Thoracic aorta (tissue), 2 donors: ENCODE measurements at regions not wholly inside any gene's neighbourhood (a gene's known extent, or its start where the extent isn't known, plus 50 kb on each side); places are given as distances from the start of the nearest gene placed in this dataset.

Experiments used
- ATAC-seq: fragments of 150-250 bp; one replicate; pipeline ENCODE4 v1.8.0; 2017; ENCODE audit warnings: low read depth; ENCODE audit not compliant: insufficient number of reproducible peaks, low FRiP score
- DNase-seq: peaks from one replicate; pipeline ENCODE4 v3.0.0-alpha.2; 2020; ENCODE audit warnings: low spot score
- H3K27ac ChIP-seq, 2 donors: fragments of 200-600 bp; sonication (generic); 1 replicate in 1 of 2; 2 replicates in 1 of 2; pipeline ENCODE4 v1.5.1; 2016; ENCODE audit warnings: mild to moderate bottlenecking in 2 of 2, moderate library complexity in 2 of 2
- H3K27me3 ChIP-seq: fragments of 200-600 bp; sonication (generic); replicated peaks from 2 replicates; pipeline ENCODE4 v1.6.0; 2016; ENCODE audit warnings: mild to moderate bottlenecking; ENCODE audit not compliant: insufficient read depth
- H3K36me3 ChIP-seq: fragments of 200-600 bp; sonication (generic); one replicate; pipeline ENCODE4 v1.5.1; 2016
- H3K4me1 ChIP-seq, 2 donors: fragments of 200-600 bp; sonication (generic); 1 replicate in 1 of 2; 2 replicates in 1 of 2; pipeline versions ENCODE4 v1.5.1 to v1.6.0; 2016; ENCODE audit warnings: low read depth in 2 of 2, mild to moderate bottlenecking in 1 of 2; ENCODE audit not compliant: control insufficient read depth in 1 of 2
- H3K4me3 ChIP-seq: fragments of 200-600 bp; sonication (generic); 2 replicates; pipeline ENCODE4 v1.5.1; 2016; ENCODE audit warnings: mild to moderate bottlenecking
- H3K9me3 ChIP-seq: fragments of 200-600 bp; sonication (generic); 2 replicates; pipeline ENCODE4 v1.5.1; 2016
- CTCF ChIP-seq: fragments of 200-600 bp; sonication (generic); IDR thresholded peaks from one replicate; pipeline ENCODE4 v1.5.1; 2019; ENCODE audit warnings: antibody characterized with exemption

GRCh38 chr14:41257476-41257875 lies 349.2 kb upstream of the LRFN5 start:
- H3K4me3 ChIP-seq: no peak overlapping the region
- no peak for ATAC-seq

GRCh38 chr14:41235466-41235865 lies 371.2 kb upstream of the LRFN5 start:
- ATAC-seq: no peak
- no peaks in the 10 kb centered on the region for H3K9me3 ChIP-seq
- no peak overlapping the region for H3K27ac ChIP-seq
- no peaks in the 10 kb centered on the region for H3K4me1 ChIP-seq
- TF ChIP-seq CTCF: no peak
- no peaks in the 10 kb centered on the region for H3K36me3 ChIP-seq
- no peak for DNase-seq
- no peak overlapping the region for H3K4me3 ChIP-seq
- H3K27me3 ChIP-seq: no peaks in the 10 kb centered on the region

More at GRCh38 chr14:41257476-41257875, 349.2 kb upstream of the LRFN5 start:
- Histone ChIP-seq H3K27ac (no peak overlapping the region), H3K9me3 (no peaks in the 10 kb centered on the region), H3K36me3 (no peaks in the 10 kb centered on the region), H3K27me3 (no peaks in the 10 kb centered on the region), H3K4me1 (no peaks in the 10 kb centered on the region)
- no peak for TF ChIP-seq CTCF
- no peak for DNase-seq

GRCh38 chr14:41230683-41231082 lies 376.0 kb upstream of the LRFN5 start:
- Histone ChIP-seq H3K36me3 (no peaks in the 10 kb centered on the region), H3K4me1 (no peaks in the 10 kb centered on the region), H3K27me3 (no peaks in the 10 kb centered on the region), H3K27ac (no peak overlapping the region), H3K4me3 (no peak overlapping the region), H3K9me3 (no peaks in the 10 kb centered on the region)
- ATAC-seq (no peak), DNase-seq (no peak)
- no peak for TF ChIP-seq CTCF

GRCh38 chr14:41229824-41230223 lies 376.9 kb upstream of the LRFN5 start:
- DNase-seq (no peak), ATAC-seq (no peak)
- Histone ChIP-seq H3K27ac (no peak overlapping the region), H3K4me3 (no peak overlapping the region), H3K4me1 (no peaks in the 10 kb centered on the region), H3K36me3 (no peaks in the 10 kb centered on the region), H3K9me3 (no peaks in the 10 kb centered on the region), H3K27me3 (no peaks in the 10 kb centered on the region)
- no peak for TF ChIP-seq CTCF

GRCh38 chr14:41225433-41225832 lies 381.2 kb upstream of the LRFN5 start:
- H3K4me3 ChIP-seq: no peak overlapping the region
- no peak for ATAC-seq
- no peaks in the 10 kb centered on the region for H3K4me1 ChIP-seq
- no peaks in the 10 kb centered on the region for H3K9me3 ChIP-seq
- H3K27me3 ChIP-seq: no peaks in the 10 kb centered on the region
- H3K36me3 ChIP-seq: no peaks in the 10 kb centered on the region
- no peak for TF ChIP-seq CTCF
- no peak for DNase-seq
- no peak overlapping the region for H3K27ac ChIP-seq
